Calu3 (cell line): ENCODE measurements at regions not wholly inside any gene's neighbourhood (a gene's known extent, or its start where the extent isn't known, plus 50 kb on each side); places are given as distances from the start of the nearest gene placed in this dataset.

ENCODE experiments used
- BruUV-seq: library from RNA; stranded (reverse); fragments of 400-500 nt; replicated peaks from 2 replicates; lab custom pipeline; 2021; lab: Mats Ljungman, UMichigan
- CTCF ChIA-PET: fragments of 300-600 bp; sonication (Branson Sonifier 250); formaldehyde crosslinking; loops from one replicate; lab custom pipeline; 2022; ENCODE audit warnings: antibody characterized with exemption; lab: Charles Lee
- DNase-seq: peaks from one replicate; pipeline ENCODE4 v3.0.0; 2022
- H3K27ac Mint-ChIP-seq: one replicate; pipeline ENCODE4 v1.8.0; 2022; ENCODE audit warnings: mixed read lengths; ENCODE audit not compliant: unreplicated experiment
- H3K27me3 Mint-ChIP-seq: one replicate; pipeline ENCODE4 v1.8.0; 2022; ENCODE audit warnings: mixed read lengths; ENCODE audit not compliant: unreplicated experiment
- H3K36me3 Mint-ChIP-seq: one replicate; pipeline ENCODE4 v1.8.0; 2022; ENCODE audit warnings: mild to moderate bottlenecking, moderate library complexity, mixed read lengths; ENCODE audit not compliant: insufficient read depth, unreplicated experiment
- H3K4me1 Mint-ChIP-seq: one replicate; pipeline ENCODE4 v1.8.0; 2022; ENCODE audit warnings: mild to moderate bottlenecking, low read depth, mixed read lengths; ENCODE audit not compliant: unreplicated experiment
- H3K4me3 Mint-ChIP-seq: one replicate; pipeline ENCODE4 v1.8.0; 2022; ENCODE audit warnings: mild to moderate bottlenecking, low read depth, moderate library complexity, mixed read lengths; ENCODE audit not compliant: unreplicated experiment
- H3K9me3 Mint-ChIP-seq: one replicate; pipeline ENCODE4 v1.8.0; 2022; ENCODE audit warnings: low read depth, mixed read lengths; ENCODE audit not compliant: unreplicated experiment
- intact Hi-C: fragments of 100-400 bp; cut with micrococcal nuclease; formaldehyde crosslinking; loops from one replicate; pipeline ENCODE4 v1.10.0; 2022; ENCODE audit not compliant: unreplicated experiment
- TF ChIP-seq, protein P1 (sequence below): fragments of 200-600 bp; IDR thresholded peaks from one replicate; pipeline ENCODE4 v1.8.0; 2022; ENCODE audit warnings: antibody characterized with exemption; ENCODE audit not compliant: unreplicated experiment

DNA sequence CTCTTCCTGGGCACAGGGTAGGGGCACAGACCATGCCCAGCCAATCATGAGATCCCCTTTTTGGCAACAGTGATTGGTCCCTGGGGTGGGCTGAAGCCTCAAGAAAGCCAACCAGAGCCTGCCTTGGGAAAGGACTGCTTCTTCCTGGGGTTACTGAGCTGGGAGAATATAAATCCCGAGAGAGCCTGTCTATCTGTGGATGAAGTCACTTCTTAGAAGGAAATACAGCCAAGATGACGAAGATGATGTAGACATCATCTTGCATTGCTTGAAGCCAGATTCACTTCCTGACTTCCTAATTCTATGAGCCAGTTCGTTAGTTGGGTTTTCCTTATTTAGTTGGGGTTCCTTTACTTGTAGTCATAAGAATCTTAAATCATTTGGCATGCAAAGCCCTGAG is 50.1 kb upstream of the PWWP2A start:
- CTCF ChIA-PET: no interaction called here
- no peak overlapping the region for H3K27ac Mint-ChIP-seq
- TF ChIP-seq, protein P1, sequence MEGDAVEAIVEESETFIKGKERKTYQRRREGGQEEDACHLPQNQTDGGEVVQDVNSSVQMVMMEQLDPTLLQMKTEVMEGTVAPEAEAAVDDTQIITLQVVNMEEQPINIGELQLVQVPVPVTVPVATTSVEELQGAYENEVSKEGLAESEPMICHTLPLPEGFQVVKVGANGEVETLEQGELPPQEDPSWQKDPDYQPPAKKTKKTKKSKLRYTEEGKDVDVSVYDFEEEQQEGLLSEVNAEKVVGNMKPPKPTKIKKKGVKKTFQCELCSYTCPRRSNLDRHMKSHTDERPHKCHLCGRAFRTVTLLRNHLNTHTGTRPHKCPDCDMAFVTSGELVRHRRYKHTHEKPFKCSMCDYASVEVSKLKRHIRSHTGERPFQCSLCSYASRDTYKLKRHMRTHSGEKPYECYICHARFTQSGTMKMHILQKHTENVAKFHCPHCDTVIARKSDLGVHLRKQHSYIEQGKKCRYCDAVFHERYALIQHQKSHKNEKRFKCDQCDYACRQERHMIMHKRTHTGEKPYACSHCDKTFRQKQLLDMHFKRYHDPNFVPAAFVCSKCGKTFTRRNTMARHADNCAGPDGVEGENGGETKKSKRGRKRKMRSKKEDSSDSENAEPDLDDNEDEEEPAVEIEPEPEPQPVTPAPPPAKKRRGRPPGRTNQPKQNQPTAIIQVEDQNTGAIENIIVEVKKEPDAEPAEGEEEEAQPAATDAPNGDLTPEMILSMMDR: no peak
- no peak for DNase-seq
- H3K27me3 Mint-ChIP-seq: no peaks in the 10 kb centered on the region
- no TSS peak for BruUV-seq
- H3K4me3 Mint-ChIP-seq: no peak overlapping the region
- no peaks in the 10 kb centered on the region for H3K9me3 Mint-ChIP-seq
- intact Hi-C loops: no loop called here
- H3K4me1 Mint-ChIP-seq: peaks cover 45% of the 10 kb centered on the region
- peaks cover 11% of the 10 kb centered on the region for H3K36me3 Mint-ChIP-seq
